D341Med (cell line): ENCODE measurements at regions not wholly inside any gene's neighbourhood (a gene's known extent, or its start where the extent isn't known, plus 50 kb on each side); places are given as distances from the start of the nearest gene placed in this dataset.

Source experiments
- DNase-seq: peaks from one replicate; pipeline ENCODE4 v3.0.0; 2012; ENCODE audit warnings: low spot score

DNA sequence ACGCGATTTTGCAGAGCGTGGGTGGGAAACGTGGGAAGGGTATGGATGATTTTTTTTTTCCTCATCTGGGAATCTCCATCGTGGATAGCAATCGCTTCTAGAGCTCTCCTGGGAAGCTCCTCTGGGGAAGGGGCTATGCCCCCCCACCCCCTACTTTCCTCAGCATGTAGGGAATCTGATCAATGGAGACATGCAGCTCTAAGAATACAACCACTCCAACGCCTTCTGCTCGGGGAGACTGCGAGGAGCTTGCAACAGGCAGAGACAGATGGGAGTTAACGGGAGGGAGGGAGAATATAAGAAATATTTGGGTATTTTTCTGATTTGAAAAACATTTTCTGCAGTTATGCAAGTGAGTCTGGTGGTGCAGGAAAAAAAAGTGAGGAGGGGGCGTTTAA is 104.6 kb upstream of the HSD17B12 start:
- DNase-seq, result no peak

DNA sequence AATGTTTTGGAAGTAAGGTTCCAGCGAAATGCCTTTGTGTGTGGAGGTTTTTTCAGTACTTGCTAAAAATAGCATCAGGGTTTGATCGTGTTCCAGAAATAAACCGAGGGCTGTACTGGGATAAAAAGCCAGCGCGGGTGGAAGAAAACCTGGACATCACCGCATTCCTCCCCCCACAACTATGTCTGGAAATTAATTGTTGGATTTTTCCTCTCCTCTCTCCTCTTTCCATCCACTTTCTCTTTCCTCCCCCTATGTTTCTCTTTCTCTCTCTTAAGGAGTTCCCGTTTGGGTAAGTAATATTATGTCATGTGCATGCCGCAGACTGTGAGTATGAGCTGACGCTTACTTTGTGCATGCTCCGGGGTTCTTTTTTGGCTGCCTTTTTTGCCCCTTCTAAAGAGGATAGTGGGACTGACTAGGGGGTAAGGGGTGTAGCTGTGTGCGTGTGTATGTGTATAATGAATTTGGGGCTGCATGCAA is 104.2 kb upstream of the HSD17B12 start:
- DNase-seq, result no peak

DNA sequence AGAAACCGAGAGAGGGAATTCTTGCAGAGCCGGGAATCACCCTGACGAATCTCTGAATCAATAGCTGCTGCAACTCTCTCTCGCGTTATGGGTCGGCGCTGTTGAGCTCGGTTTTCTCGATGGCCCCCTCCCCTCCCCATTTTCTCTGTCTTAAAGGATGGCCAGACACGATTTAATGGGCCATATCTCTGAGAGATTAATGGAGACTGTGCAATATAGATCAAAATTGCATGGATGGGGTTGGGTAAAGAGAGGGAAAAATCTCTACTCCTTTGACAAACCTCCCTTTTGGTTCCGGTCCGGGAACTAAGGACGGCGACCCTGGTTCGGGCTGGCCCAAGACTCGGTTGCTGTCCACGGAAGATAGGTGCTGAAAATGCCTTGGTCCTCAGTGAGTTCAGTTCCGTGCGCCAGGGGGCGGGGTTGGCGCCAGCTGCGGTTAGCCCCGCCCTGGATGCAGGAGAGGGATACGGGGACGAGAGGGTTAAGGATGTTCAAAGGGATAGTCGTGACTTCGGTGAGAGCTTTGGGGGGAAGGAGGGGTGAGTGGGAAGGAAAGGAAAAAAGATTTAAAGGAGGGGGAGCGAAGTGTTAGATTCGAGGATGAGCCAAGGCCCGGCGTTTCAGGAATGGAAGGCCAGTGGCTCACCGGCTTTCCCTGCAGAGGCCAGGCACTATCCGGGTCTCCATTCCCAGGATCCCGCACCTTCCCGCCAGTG is 103.6 kb upstream of the HSD17B12 start:
- DNase-seq, result peak; percentile 54

DNA sequence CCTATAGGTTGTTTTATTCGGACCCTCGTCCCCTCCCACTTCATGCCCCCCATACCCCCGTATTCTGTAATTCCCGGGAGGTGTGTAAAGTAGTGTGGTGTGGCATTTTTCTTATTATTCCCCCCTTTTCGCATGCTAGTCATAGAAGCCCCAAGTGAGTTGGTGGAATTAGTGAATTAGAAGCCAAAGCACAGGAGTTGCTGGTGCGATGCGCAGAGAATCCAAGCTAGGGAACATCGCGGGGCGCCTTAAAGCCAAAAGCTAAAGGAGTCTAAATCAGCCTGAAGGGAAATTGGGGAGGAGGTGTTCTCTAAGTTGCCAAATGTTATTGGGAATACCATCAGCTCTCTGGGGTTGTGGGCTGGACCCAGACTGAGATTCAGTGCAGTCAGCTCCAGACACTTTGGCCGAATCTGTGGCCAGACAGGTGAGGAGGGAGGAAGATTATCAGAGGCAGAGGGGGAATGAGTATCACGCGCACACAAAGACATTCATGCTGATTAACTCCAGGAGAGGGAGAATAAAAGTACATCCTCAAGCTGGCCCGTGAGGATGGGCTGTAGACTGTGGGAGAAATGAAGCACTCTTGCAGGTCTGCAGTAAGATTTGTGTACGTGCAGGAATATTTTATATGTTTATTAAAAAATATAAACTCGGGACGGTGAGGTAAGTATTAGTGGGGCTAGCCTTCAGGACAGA is 102.8 kb upstream of the HSD17B12 start:
- DNase-seq, result no peak

DNA sequence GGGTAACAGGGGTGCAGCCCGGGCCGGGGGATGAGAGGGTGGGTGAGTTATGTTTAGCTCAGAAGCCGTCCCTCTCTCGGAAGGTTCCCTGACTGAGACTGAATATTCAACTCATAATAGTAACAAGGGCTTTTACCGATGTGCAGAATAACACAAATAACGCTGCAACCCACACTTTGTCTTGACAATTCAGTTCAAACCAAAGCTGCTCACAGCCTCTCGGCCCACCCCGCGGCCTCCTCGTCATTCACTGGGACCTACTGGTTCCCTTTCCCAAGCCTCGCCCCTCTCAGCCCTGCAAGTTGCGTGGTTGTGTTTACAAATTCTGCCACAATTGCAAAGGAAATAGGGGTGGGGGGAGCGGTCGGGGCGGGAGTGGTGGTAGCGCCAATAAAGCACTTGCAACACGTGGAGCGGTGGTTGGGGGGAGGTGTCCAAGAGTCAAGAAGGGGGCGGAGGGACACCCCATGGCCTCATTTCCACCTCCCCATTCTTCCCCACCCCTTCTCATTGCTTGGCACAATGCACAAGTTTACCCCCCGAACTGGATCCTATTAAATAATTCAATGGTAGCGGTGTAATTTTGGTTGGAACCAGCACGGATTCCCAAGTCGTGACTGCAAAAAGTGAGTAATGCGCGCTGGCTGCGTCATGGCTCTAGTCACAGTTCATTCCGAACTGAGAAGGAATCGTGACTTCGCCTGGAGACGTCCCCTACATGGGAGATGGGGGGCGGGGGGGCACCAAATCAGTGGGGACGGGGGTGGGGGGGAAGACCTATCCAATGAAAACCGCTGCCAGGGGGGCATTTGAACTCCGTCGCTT is 102.0 kb upstream of the HSD17B12 start:
- DNase-seq, result no peak

DNA sequence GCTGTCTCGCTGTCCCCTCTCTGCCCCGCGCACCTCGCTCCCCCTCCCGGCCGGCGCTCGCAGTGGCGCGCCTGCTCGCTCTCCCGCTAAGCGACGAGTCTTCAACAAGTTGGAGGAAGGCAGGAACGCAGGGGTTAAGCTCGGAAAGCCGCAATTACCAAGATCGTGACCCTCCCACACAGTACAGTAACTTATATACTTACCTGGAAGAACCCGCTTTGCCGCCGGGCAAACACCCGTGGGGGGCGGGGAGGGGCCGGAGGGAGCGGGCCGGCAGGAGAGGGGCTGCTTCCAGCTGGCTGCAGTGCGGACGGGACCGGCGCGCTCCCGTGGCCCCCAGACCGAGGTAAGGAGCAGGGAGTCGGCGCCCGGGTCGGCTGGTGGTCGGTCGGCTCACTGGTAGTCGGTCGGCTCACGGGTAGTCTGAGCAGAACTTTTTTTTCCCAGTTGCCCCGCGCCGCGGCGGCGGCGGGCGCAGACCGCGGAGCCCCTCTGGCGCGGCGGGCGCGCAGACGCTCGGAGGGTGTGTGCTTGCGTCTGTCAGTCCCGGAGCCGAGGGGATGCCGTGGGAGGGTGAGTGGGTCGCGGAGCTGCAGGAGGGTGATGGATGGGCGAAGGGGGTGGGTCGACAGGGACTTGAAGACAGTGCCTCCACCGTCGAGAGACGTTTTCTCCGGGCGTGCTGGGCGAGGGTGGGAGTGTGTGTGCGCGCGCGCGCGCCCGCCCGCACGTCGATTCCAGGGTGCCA is 101.2 kb upstream of the HSD17B12 start:
- DNase-seq, result peak; percentile 82

GRCh38 chr11:43579919-43580276 is 100.6 kb upstream of the HSD17B12 start:
- DNase-seq, result no peak

- DNase-seq, result peak; percentile 47
Observed at GRCh38 chr11:43580735-43581369, 99.7 kb upstream of the HSD17B12 start.

DNA sequence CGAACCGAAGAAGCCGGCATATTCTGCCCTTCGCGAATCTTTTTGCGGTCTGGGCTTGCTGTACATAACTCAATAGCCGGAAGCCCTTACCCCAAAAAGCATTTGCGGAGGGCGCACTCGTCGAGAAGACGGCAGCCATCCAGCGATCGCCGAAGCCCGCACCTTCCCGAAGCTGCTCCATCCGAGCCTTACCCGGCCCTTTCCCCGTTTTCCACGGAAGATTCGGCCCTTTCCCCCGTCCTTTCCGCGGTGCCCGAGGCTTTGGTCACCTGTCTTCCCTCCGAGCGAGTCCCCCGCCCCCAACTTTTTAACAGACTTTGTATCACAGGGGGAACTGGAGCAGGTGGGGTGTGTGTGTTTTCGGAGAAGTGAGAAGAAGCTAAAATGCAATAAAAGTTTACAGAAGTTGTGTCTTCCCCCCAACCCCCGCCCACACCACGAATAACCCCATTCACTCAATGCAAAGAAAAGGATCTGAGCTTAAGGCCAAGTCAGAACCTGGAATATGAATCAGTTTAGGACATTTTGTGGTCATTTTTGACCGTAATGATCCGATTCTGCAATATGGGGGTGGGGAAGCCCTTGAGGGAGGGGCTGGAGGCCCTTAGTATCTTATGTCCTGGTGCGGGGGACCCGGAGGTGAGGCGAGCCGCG is 99.0 kb upstream of the HSD17B12 start:
- no peak for DNase-seq

DNA sequence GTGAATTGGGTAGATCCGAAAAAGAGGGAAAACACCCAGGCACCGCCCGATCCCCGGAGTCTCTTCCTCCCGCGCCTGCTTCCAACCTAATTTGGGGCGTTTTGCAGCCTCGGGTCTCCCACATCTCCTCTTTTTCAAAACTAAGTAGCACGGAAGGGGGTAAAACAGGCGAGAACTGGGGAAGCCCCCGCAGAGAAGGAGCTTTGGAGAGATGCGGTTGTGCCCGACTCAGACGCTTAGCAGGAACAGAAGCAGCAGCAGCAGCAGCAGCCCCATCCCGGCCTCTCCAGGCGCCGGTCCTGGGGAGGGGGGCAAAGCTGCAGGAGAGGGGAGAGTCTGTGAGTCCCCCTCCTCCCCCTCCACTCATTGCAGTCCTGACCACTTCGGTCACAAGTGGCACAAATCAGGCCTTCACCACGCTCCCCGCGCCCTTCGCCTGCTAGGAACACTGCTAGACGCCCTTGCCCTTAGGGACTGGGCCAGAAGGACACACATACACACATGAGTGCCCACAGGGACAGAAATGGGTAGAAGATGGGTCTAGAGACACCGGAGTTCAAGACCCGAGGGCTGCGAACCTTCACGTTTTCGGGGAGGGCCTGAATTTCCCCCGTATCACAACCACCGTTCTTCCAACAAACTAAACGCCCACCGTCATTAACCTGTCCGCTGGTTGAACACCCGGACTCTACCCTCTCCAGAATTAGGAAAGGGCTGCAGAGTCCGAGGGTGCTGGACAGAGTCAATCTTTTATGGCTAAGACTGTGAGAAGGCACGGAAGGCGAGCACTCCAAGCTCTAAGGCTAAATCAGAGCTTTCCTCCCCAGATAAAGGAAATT is 98.3 kb upstream of the HSD17B12 start:
- no peak for DNase-seq

GRCh38 chr11:43582863-43583462 is 97.6 kb upstream of the HSD17B12 start:
- DNase-seq, result no peak

- DNase-seq, result no peak
Observed at GRCh38 chr11:43583548-43583947, 97.0 kb upstream of the HSD17B12 start.

- DNase-seq, result no peak
Observed at GRCh38 chr11:43585877-43586608, 94.5 kb upstream of the HSD17B12 start.

GRCh38 chr11:43589601-43590250 is 90.8 kb upstream of the HSD17B12 start:
- DNase-seq, result no peak

- DNase-seq, result no peak
Observed at GRCh38 chr11:43601511-43601910, 79.0 kb upstream of the HSD17B12 start.

GRCh38 chr11:43602670-43603069 is 77.9 kb upstream of the HSD17B12 start:
- no peak for DNase-seq

GRCh38 chr11:43614214-43614613 is 66.3 kb upstream of the HSD17B12 start:
- DNase-seq, result no peak

DNA sequence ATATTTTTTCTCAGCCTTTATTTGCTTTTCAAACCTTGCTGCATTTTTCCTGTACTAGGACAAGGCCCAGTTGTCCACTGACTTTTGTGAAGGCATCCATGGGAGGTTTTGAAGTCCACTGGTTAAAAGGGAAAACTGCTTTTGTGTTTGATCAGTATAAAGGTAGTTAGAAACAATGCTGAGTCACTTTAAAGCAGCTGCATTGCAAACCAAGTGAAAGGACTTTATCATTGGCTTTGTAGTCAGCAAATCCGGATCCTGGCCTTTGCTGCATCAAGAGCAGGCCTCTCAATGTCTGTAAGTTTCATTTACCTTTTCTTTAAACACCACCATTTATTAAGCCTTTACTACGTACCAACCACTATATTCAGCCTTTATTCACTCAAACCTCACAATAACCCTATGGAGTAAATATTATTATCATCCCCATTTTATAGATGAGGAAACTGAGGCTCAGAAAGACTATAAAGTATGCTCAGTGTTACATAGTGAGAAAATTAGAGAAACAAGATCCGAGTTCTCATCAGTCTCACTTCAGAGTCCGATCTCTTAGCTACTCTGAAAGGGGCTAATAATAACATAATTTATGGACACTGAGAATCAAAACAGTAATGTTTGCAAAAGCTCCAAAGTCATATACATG is 60.6 kb upstream of the HSD17B12 start:
- DNase-seq, result no peak
